Liver (tissue), 8 donors: ENCODE measurements at regions not wholly inside any gene's neighbourhood (a gene's known extent, or its start where the extent isn't known, plus 50 kb on each side); places are given as distances from the start of the nearest gene placed in this dataset.

Experiments
- DNase-seq: peaks from one replicate; pipeline ENCODE4 v3.0.0-alpha.2; 2017; ENCODE audit warnings: low spot score
- H3K27ac ChIP-seq, 2 donors: one replicate each; pipeline ENCODE4 v1.7.0; 2013; ENCODE audit warnings: inconsistent platforms in 2 of 2, low read length in 2 of 2, control low read depth in 1 of 2, low read depth in 1 of 2, mild to moderate bottlenecking in 1 of 2
- H3K27me3 ChIP-seq, 4 donors: one replicate each; pipeline versions ENCODE4 v1.6.1 to v1.7.0; 2013; ENCODE audit warnings: low read length in 3 of 4, inconsistent platforms in 1 of 4, mild to moderate bottlenecking in 1 of 4, moderate library complexity in 1 of 4; ENCODE audit not compliant: control insufficient read depth in 4 of 4, insufficient read depth in 4 of 4
- H3K36me3 ChIP-seq, 4 donors: one replicate each; pipeline versions ENCODE4 v1.6.1 to v1.7.0; 2013; ENCODE audit warnings: low read length in 3 of 4, mild to moderate bottlenecking in 3 of 4, low read depth in 1 of 4, moderate library complexity in 1 of 4; ENCODE audit not compliant: control insufficient read depth in 4 of 4, insufficient read depth in 3 of 4
- H3K4me1 ChIP-seq, 4 donors: one replicate each; pipeline versions ENCODE4 v1.6.1 to v1.7.0; 2013; ENCODE audit warnings: low read length in 3 of 4, mild to moderate bottlenecking in 3 of 4, moderate library complexity in 1 of 4; ENCODE audit not compliant: control insufficient read depth in 4 of 4, insufficient read depth in 4 of 4
- H3K4me3 ChIP-seq, 3 donors: one replicate each; pipeline versions ENCODE4 v1.6.1 to v1.7.0; 2013; ENCODE audit warnings: low read length in 3 of 3, control low read depth in 1 of 3, low read depth in 1 of 3, mild to moderate bottlenecking in 1 of 3
- H3K9ac ChIP-seq, 2 donors: one replicate each; pipeline ENCODE4 v1.7.0; 2013; ENCODE audit warnings: low read length in 2 of 2, mild to moderate bottlenecking in 2 of 2, moderate library complexity in 2 of 2, control low read depth in 1 of 2, low read depth in 1 of 2
- H3K9me3 ChIP-seq, 4 donors: one replicate each; pipeline versions ENCODE4 v1.6.1 to v1.7.0; 2013; ENCODE audit warnings: low read length in 3 of 4; ENCODE audit not compliant: control insufficient read depth in 4 of 4
- CTCF ChIP-seq: fragments of 150-350 bp; IDR thresholded peaks from 2 replicates; pipeline ENCODE4 v1.5.1; 2017; ENCODE audit warnings: improper control_type of control experiment, low read depth, low read length; ENCODE audit not compliant: missing input control
- EGR1 ChIP-seq, 2 donors: IDR thresholded peaks; 2 replicates each; pipeline ENCODE4 v1.6.1; 2016 to 2018; ENCODE audit warnings: antibody characterized with exemption in 2 of 2, low read depth in 2 of 2
- FOXA1 ChIP-seq: IDR thresholded peaks from 2 replicates; pipeline ENCODE4 v1.6.1; 2016; ENCODE audit warnings: antibody characterized with exemption
- FOXA2 ChIP-seq: IDR thresholded peaks from 2 replicates; pipeline ENCODE4 v1.6.1; 2016; ENCODE audit warnings: antibody characterized with exemption
- GABPA ChIP-seq, 2 donors: IDR thresholded peaks in 1 of 2; conservative IDR thresholded peaks in 1 of 2; 2 replicates each; pipeline ENCODE4 v1.6.1; 2016; ENCODE audit warnings: antibody characterized with exemption in 2 of 2, mild to moderate bottlenecking in 1 of 2, moderate library complexity in 1 of 2
- HNF4A ChIP-seq, 2 donors: conservative IDR thresholded peaks; 2 replicates each; pipeline ENCODE4 v1.6.1; 2016; ENCODE audit warnings: antibody characterized with exemption in 2 of 2, mild to moderate bottlenecking in 2 of 2
- HNF4G ChIP-seq: IDR thresholded peaks from 2 replicates; pipeline ENCODE4 v1.6.1; 2016; ENCODE audit warnings: antibody characterized with exemption
- JUND ChIP-seq, 2 donors: IDR thresholded peaks; 2 replicates each; pipeline ENCODE4 v1.6.1; 2016; ENCODE audit warnings: antibody characterized with exemption in 2 of 2
- NR2F2 ChIP-seq: IDR thresholded peaks from 2 replicates; pipeline ENCODE4 v1.6.1; 2016; ENCODE audit warnings: antibody characterized with exemption
- RAD21 ChIP-seq, 2 donors: IDR thresholded peaks; 2 replicates each; pipeline ENCODE4 v1.6.1; 2016; ENCODE audit warnings: antibody characterized with exemption in 2 of 2, mild to moderate bottlenecking in 2 of 2
- RXRA ChIP-seq, 2 donors: IDR thresholded peaks; 2 replicates each; pipeline ENCODE4 v1.6.1; 2017 to 2018; ENCODE audit warnings: antibody characterized with exemption in 2 of 2, mild to moderate bottlenecking in 1 of 2
- SP1 ChIP-seq: IDR thresholded peaks from 2 replicates; pipeline ENCODE4 v1.6.1; 2018; ENCODE audit warnings: antibody characterized with exemption, mild to moderate bottlenecking
- TAF1 ChIP-seq: conservative IDR thresholded peaks from 2 replicates; pipeline ENCODE4 v1.6.1; 2016; ENCODE audit warnings: antibody characterized with exemption, mild to moderate bottlenecking
- YY1 ChIP-seq: IDR thresholded peaks from 2 replicates; pipeline ENCODE4 v1.6.1; 2016; ENCODE audit warnings: antibody characterized with exemption, mild to moderate bottlenecking
- WGBS: extraction: QIAGEN DNeasy Blood & Tissue Kit; methylation state at CpG from one replicate; pipeline ENCODE4 v1.1.7; 2013; 5-methylcytosine and 5-hydroxymethylcytosine counted together
- TF ChIP-seq, protein P1 (sequence below): IDR thresholded peaks from 2 replicates; pipeline ENCODE4 v1.6.1; 2016; ENCODE audit warnings: antibody characterized with exemption, mild to moderate bottlenecking
- TF ChIP-seq, protein P2 (sequence below): IDR thresholded peaks from 2 replicates; pipeline ENCODE4 v1.6.1; 2016; ENCODE audit warnings: antibody characterized with exemption
- TF ChIP-seq, protein P3 (sequence below): IDR thresholded peaks from 2 replicates; pipeline ENCODE4 v1.6.1; 2016; ENCODE audit warnings: antibody characterized with exemption
- TF ChIP-seq, protein P4 (sequence below): IDR thresholded peaks from 2 replicates; pipeline ENCODE4 v1.6.1; 2016; ENCODE audit warnings: antibody characterized with exemption
- donor health status: healthy.
- donor health status: healthy.
- donor health status: healthy.
- donor health status: healthy.
- donor health status: healthy.

- H3K4me1 ChIP-seq: peaks cover 0 to 8% (median 2%) of the 10 kb centered on the region in 4 donors
- H3K4me3 ChIP-seq: no peak overlapping the region
- H3K27me3 ChIP-seq: no peaks in the 10 kb centered on the region
- 87% methylated on average over 4 of the region's 4 CpGs for WGBS
- no peaks in the 10 kb centered on the region for H3K9me3 ChIP-seq
- TF ChIP-seq, protein P1, sequence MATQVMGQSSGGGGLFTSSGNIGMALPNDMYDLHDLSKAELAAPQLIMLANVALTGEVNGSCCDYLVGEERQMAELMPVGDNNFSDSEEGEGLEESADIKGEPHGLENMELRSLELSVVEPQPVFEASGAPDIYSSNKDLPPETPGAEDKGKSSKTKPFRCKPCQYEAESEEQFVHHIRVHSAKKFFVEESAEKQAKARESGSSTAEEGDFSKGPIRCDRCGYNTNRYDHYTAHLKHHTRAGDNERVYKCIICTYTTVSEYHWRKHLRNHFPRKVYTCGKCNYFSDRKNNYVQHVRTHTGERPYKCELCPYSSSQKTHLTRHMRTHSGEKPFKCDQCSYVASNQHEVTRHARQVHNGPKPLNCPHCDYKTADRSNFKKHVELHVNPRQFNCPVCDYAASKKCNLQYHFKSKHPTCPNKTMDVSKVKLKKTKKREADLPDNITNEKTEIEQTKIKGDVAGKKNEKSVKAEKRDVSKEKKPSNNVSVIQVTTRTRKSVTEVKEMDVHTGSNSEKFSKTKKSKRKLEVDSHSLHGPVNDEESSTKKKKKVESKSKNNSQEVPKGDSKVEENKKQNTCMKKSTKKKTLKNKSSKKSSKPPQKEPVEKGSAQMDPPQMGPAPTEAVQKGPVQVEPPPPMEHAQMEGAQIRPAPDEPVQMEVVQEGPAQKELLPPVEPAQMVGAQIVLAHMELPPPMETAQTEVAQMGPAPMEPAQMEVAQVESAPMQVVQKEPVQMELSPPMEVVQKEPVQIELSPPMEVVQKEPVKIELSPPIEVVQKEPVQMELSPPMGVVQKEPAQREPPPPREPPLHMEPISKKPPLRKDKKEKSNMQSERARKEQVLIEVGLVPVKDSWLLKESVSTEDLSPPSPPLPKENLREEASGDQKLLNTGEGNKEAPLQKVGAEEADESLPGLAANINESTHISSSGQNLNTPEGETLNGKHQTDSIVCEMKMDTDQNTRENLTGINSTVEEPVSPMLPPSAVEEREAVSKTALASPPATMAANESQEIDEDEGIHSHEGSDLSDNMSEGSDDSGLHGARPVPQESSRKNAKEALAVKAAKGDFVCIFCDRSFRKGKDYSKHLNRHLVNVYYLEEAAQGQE: no peak
- TF ChIP-seq FOXA2 (no peak), NR2F2 (no peak)
- DNase-seq: no peak
- H3K36me3 ChIP-seq: no peaks in the 10 kb centered on the region
- no peak overlapping the region for H3K27ac ChIP-seq
- H3K9ac ChIP-seq: no peak overlapping the region
Measured at GRCh38 chr2:217616936-217617335, 385.9 kb downstream of the TNS1 start.

DNA sequence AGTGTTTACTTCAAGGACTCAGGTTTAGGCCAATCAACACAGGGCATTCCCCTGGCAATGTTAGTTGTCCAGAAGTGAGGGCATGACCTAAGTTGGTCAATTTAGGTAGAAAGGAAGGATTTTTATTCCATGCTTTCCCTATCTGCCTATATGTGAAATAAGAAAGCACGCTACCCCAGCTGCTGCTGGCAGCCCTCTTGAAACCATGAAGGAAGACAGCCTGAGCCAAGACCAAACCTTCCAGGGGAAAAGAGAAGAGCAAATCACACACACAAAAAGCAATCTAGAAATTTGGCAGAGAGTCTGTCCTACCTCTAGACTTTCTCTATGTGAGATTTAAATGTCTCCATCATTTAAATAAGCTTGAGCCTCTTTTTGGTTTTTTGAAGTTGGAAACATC is 387.6 kb downstream of the TNS1 start:
- TF ChIP-seq, protein P2, sequence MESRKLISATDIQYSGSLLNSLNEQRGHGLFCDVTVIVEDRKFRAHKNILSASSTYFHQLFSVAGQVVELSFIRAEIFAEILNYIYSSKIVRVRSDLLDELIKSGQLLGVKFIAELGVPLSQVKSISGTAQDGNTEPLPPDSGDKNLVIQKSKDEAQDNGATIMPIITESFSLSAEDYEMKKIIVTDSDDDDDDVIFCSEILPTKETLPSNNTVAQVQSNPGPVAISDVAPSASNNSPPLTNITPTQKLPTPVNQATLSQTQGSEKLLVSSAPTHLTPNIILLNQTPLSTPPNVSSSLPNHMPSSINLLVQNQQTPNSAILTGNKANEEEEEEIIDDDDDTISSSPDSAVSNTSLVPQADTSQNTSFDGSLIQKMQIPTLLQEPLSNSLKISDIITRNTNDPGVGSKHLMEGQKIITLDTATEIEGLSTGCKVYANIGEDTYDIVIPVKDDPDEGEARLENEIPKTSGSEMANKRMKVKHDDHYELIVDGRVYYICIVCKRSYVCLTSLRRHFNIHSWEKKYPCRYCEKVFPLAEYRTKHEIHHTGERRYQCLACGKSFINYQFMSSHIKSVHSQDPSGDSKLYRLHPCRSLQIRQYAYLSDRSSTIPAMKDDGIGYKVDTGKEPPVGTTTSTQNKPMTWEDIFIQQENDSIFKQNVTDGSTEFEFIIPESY: no peak
- TF ChIP-seq JUND (IDR thresholded peaks at IDR 0.05): no peak
- no peak for TF ChIP-seq FOXA1
- TF ChIP-seq, protein P3, sequence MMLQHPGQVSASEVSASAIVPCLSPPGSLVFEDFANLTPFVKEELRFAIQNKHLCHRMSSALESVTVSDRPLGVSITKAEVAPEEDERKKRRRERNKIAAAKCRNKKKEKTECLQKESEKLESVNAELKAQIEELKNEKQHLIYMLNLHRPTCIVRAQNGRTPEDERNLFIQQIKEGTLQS: no peak
- no peak for TF ChIP-seq EGR1 (IDR thresholded peaks at IDR 0.05; ENCODE audit: low read depth in 2 of 2)
- TF ChIP-seq RAD21 (IDR thresholded peaks at IDR 0.05): no peak
- TF ChIP-seq RXRA (IDR thresholded peaks at IDR 0.05): no peak
- TF ChIP-seq FOXA2: no peak
- no peak for TF ChIP-seq HNF4G
- TF ChIP-seq, protein P1: no peak
- TF ChIP-seq SP1: no peak
- no peak for TF ChIP-seq HNF4A (conservative IDR thresholded peaks at IDR 0.05)
- TF ChIP-seq, protein P4, sequence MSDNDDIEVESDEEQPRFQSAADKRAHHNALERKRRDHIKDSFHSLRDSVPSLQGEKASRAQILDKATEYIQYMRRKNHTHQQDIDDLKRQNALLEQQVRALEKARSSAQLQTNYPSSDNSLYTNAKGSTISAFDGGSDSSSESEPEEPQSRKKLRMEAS: no peak
- TF ChIP-seq CTCF: no peak
- no peak for TF ChIP-seq GABPA (IDR thresholded peaks at IDR 0.05 in 1 of 2, conservative IDR thresholded peaks at IDR 0.05 in 1 of 2)
- no peak for TF ChIP-seq YY1
- no peak for TF ChIP-seq NR2F2
- TF ChIP-seq TAF1: no peak
- WGBS: 96% methylated on average over 1 of the region's 1 CpG
- H3K4me1 ChIP-seq: peaks cover 0 to 8% (median 2%) of the 10 kb centered on the region in 4 donors

More for the DNA sequence above, 387.6 kb downstream of the TNS1 start:
- Histone ChIP-seq H3K9ac (no peak overlapping the region), H3K9me3 (no peaks in the 10 kb centered on the region), H3K27ac (no peak overlapping the region), H3K36me3 (no peaks in the 10 kb centered on the region), H3K4me3 (no peak overlapping the region), H3K27me3 (no peaks in the 10 kb centered on the region)
- DNase-seq: no peak
